ENCODE measurements at regions not wholly inside any gene's neighbourhood (a gene's known extent, or its start where the extent isn't known, plus 50 kb on each side); places are given as distances from the start of the nearest gene placed in this dataset.
A peak's percentile ranks its signal among the peaks of the same experiment; 100 is the strongest.

DNA sequence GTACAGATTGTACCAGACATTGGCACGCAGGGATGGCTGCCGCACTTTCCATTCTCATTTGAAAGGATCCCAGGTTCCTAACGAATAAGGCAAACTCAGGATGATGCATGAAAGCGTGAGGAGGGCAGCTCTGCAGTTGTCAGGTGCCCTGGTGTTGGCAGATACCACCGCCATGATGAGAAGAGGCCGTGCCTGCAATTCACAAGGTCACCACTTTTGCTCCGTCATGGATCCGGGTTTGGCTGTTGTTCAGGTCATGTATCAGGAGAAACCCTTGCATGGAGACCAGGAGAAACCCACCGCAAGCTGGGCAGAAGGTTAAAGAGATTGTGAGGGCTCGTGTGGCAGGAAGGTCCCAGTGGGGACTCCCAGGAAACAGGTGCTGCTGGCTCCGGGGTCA, 233.2 kb downstream of the KLF6 start:
- Mint-ChIP-seq H3K4me3 (no peak overlapping the region), H3K4me1 (peaks cover 21% of the 10 kb centered on the region), H3K27me3 (no peaks in the 10 kb centered on the region), H3K9me3 (ENCODE audit: insufficient read depth) (peaks cover 2% of the 10 kb centered on the region), H3K27ac (no peak overlapping the region)
- Histone ChIP-seq H3K9ac (ENCODE audit: low read length) (no peak overlapping the region), H3K4me2 (replicated peaks; ENCODE audit: low read depth, low read length, poor library complexity, severe bottlenecking) (no peak overlapping the region), H3K4me1 (ENCODE audit: control insufficient read depth in 2 of 2, insufficient read depth in 2 of 2, low read length in 2 of 2) (peaks cover 14 to 15% of the 10 kb centered on the region in 2 donors), H3K27me3 (replicated peaks in 1 of 4; ENCODE audit: control extremely low read depth in 1 of 4, control insufficient read depth in 3 of 4, insufficient read depth in 4 of 4, low read length in 3 of 4) (peaks cover 0 to 6% (median 0%) of the 10 kb centered on the region in 4 experiments), H3K79me2 (ENCODE audit: control insufficient read depth, insufficient read depth, low read length) (no peaks in the 10 kb centered on the region), H2AFZ (ENCODE audit: insufficient read depth, low read depth, low read length, poor library complexity, severe bottlenecking) (no peak overlapping the region), H3K27ac (ENCODE audit: low read length in 2 of 2) (no peak overlapping the region), H3K36me3 (replicated peaks in 1 of 2; ENCODE audit: control extremely low read depth in 1 of 2, control insufficient read depth in 1 of 2, extremely low read depth in 1 of 2, insufficient read depth in 2 of 2, low read length in 1 of 2) (no peaks in the 10 kb centered on the region), H4K20me1 (ENCODE audit: control insufficient read depth, insufficient read depth, low read length, poor library complexity, severe bottlenecking) (no peaks in the 10 kb centered on the region), H3K4me3 (ENCODE audit: control extremely low read depth in 1 of 5, extremely low read depth in 1 of 5, insufficient read depth in 1 of 5, low read depth in 2 of 5, low read length in 4 of 5) (no peak overlapping the region), H3K9me3 (ENCODE audit: control extremely low read depth in 1 of 3, control insufficient read depth in 2 of 3, insufficient read depth in 1 of 3, low read length in 2 of 3) (peaks cover 0 to 8% (median 0%) of the 10 kb centered on the region in 3 donors)
- 75% methylated on average over 11 of the region's 11 CpGs for WGBS (ENCODE audit: insufficient coverage)
- ATAC-seq (ENCODE audit: low read depth) = no peak
- intact Hi-C loops (cut with micrococcal nuclease) = no loop called here
- DNase-seq = no peak
- ChIA-PET CTCF (no interaction called here), POLR2A (no interaction called here)
- TF ChIP-seq EZH2 (IDR thresholded peaks at IDR 0.05; ENCODE audit: borderline replicate concordance, insufficient read depth, low read depth, low read length, poor library complexity, severe bottlenecking) = no peak
- TF ChIP-seq, protein P1, sequence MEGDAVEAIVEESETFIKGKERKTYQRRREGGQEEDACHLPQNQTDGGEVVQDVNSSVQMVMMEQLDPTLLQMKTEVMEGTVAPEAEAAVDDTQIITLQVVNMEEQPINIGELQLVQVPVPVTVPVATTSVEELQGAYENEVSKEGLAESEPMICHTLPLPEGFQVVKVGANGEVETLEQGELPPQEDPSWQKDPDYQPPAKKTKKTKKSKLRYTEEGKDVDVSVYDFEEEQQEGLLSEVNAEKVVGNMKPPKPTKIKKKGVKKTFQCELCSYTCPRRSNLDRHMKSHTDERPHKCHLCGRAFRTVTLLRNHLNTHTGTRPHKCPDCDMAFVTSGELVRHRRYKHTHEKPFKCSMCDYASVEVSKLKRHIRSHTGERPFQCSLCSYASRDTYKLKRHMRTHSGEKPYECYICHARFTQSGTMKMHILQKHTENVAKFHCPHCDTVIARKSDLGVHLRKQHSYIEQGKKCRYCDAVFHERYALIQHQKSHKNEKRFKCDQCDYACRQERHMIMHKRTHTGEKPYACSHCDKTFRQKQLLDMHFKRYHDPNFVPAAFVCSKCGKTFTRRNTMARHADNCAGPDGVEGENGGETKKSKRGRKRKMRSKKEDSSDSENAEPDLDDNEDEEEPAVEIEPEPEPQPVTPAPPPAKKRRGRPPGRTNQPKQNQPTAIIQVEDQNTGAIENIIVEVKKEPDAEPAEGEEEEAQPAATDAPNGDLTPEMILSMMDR (IDR thresholded peaks at IDR 0.05) = no peak

DNA sequence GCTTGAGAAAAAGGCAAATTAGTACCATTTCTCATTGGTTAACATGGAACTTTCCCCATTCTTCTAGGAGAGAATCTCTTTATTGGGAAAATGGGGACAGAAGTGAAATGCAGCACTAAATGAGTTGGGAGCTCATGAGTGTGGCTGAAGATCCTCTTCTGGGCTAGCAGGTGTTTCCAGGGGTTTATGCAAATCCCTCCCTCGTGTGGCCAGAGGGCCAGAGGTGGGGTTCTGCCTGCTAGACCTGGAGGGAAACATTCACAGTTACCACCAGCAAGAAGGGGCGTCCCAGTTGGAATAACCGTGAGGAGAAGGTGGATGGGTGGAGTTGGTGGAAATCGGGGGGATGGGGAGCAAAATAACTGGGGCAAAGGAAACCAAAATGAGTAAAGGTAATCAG, 235.9 kb downstream of the KLF6 start:
- no peak for ATAC-seq (ENCODE audit: low read depth)
- CTCF ChIA-PET = no interaction called here
- H3K27me3 ChIP-seq (replicated peaks in 1 of 4; ENCODE audit: control extremely low read depth in 1 of 4, control insufficient read depth in 3 of 4, insufficient read depth in 4 of 4, low read length in 3 of 4) = no peaks in the 10 kb centered on the region
- no peaks in the 10 kb centered on the region for H3K36me3 ChIP-seq (replicated peaks in 1 of 2; ENCODE audit: control extremely low read depth in 1 of 2, control insufficient read depth in 1 of 2, extremely low read depth in 1 of 2, insufficient read depth in 2 of 2, low read length in 1 of 2)
- peaks cover 0 to 4% (median 0%) of the 10 kb centered on the region in 3 donors for H3K9me3 ChIP-seq (ENCODE audit: control extremely low read depth in 1 of 3, control insufficient read depth in 2 of 3, insufficient read depth in 1 of 3, low read length in 2 of 3)
- H4K20me1 ChIP-seq (ENCODE audit: control insufficient read depth, insufficient read depth, low read length, poor library complexity, severe bottlenecking) = no peaks in the 10 kb centered on the region
- H2AFZ ChIP-seq (ENCODE audit: insufficient read depth, low read depth, low read length, poor library complexity, severe bottlenecking) = no peak overlapping the region
- H3K27ac Mint-ChIP-seq = no peak overlapping the region
- H3K9ac ChIP-seq (ENCODE audit: low read length) = no peak overlapping the region
- H3K4me1 ChIP-seq (ENCODE audit: control insufficient read depth in 2 of 2, insufficient read depth in 2 of 2, low read length in 2 of 2) = peaks cover 10 to 12% of the 10 kb centered on the region in 2 donors
- intact Hi-C loops (cut with micrococcal nuclease) = no loop called here
- H3K27ac ChIP-seq (ENCODE audit: low read length in 2 of 2) = no peak overlapping the region
- H3K4me1 Mint-ChIP-seq = peaks cover 18% of the 10 kb centered on the region
- H3K9me3 Mint-ChIP-seq (ENCODE audit: insufficient read depth) = peaks cover 4% of the 10 kb centered on the region
- 89% methylated on average over 3 of the region's 4 CpGs for WGBS (ENCODE audit: insufficient coverage)
- TF ChIP-seq EZH2 (IDR thresholded peaks at IDR 0.05; ENCODE audit: borderline replicate concordance, insufficient read depth, low read depth, low read length, poor library complexity, severe bottlenecking) = no peak
- TF ChIP-seq, protein P1 (IDR thresholded peaks at IDR 0.05) = no peak
- H3K4me2 ChIP-seq (replicated peaks; ENCODE audit: low read depth, low read length, poor library complexity, severe bottlenecking) = no peak overlapping the region
- no peaks in the 10 kb centered on the region for H3K79me2 ChIP-seq (ENCODE audit: control insufficient read depth, insufficient read depth, low read length)
- POLR2A ChIA-PET = no interaction called here
- DNase-seq = peak; percentile 13
- no peaks in the 10 kb centered on the region for H3K27me3 Mint-ChIP-seq
- H3K4me3 ChIP-seq (ENCODE audit: control extremely low read depth in 1 of 5, extremely low read depth in 1 of 5, insufficient read depth in 1 of 5, low read depth in 2 of 5, low read length in 4 of 5) = no peak overlapping the region
- no peak overlapping the region for H3K4me3 Mint-ChIP-seq

All from B cell (primary cell).